Uterus (tissue), 2 donors: ENCODE measurements at regions not wholly inside any gene's neighbourhood (a gene's known extent, or its start where the extent isn't known, plus 50 kb on each side); places are given as distances from the start of the nearest gene placed in this dataset.

Experiments used
- POLR2A ChIP-seq, 2 donors: fragments of 450-650 bp; IDR thresholded peaks; one replicate each; pipeline ENCODE4 v1.6.1; 2016; ENCODE audit warnings: antibody characterized with exemption in 2 of 2, mild to moderate bottlenecking in 1 of 2, moderate library complexity in 1 of 2
- TF ChIP-seq, protein P1 (sequence below), 4 experiments: fragments of 200-600 bp in 2 of 4; fragments of 450-650 bp in 2 of 4; sonication (generic) in 2 of 4; IDR thresholded peaks; one replicate each; pipeline ENCODE4 v1.5.1; 2016 to 2019; ENCODE audit warnings: antibody characterized with exemption in 4 of 4, mild to moderate bottlenecking in 2 of 4, moderate library complexity in 1 of 4

DNA sequence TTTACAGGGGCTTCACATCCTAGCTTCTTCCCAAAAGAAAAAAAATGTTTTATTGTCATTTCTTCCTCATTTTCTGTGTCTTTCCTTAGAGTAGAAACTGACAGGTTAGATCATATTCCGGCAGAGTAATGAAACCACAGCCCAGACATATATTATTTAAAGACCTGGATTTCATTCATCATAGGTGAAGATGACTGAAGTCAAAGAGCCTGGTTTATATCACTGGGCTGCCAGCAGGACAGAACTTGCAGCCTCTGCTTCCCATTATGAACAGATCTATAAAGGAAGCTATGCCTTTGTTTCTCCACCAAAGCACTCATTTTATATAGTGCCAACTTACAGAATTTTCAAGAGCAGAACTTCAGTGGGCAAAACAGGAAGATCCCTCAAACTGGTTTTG, 137.9 kb downstream of the METTL4 start:
- TF ChIP-seq, protein P1, sequence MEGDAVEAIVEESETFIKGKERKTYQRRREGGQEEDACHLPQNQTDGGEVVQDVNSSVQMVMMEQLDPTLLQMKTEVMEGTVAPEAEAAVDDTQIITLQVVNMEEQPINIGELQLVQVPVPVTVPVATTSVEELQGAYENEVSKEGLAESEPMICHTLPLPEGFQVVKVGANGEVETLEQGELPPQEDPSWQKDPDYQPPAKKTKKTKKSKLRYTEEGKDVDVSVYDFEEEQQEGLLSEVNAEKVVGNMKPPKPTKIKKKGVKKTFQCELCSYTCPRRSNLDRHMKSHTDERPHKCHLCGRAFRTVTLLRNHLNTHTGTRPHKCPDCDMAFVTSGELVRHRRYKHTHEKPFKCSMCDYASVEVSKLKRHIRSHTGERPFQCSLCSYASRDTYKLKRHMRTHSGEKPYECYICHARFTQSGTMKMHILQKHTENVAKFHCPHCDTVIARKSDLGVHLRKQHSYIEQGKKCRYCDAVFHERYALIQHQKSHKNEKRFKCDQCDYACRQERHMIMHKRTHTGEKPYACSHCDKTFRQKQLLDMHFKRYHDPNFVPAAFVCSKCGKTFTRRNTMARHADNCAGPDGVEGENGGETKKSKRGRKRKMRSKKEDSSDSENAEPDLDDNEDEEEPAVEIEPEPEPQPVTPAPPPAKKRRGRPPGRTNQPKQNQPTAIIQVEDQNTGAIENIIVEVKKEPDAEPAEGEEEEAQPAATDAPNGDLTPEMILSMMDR (IDR thresholded peaks at IDR 0.05): no peak
- TF ChIP-seq POLR2A (IDR thresholded peaks at IDR 0.05): no peak
